CD14-positive monocyte (primary cell): ENCODE measurements at regions not wholly inside any gene's neighbourhood (a gene's known extent, or its start where the extent isn't known, plus 50 kb on each side); places are given as distances from the start of the nearest gene placed in this dataset.

ENCODE experiments used
- DNase-seq, 3 donors: peaks; one replicate each; pipeline ENCODE4 v3.0.0-alpha.2; 2011 to 2022
- H2AFZ ChIP-seq: 2 replicates; pipeline ENCODE4 v1.6.0; 2012; ENCODE audit warnings: mild to moderate bottlenecking, low read depth, low read length, inconsistent platforms; ENCODE audit not compliant: insufficient read depth, poor library complexity, severe bottlenecking
- H3K27ac ChIP-seq, 2 donors: 1 replicate in 1 of 2; 2 replicates in 1 of 2; pipeline ENCODE4 v1.5.1; 2012 to 2013; ENCODE audit warnings: low read length in 2 of 2, control low read depth in 1 of 2, inconsistent platforms in 1 of 2, low read depth in 1 of 2, mild to moderate bottlenecking in 1 of 2
- H3K27me3 ChIP-seq, 2 donors: one replicate each; pipeline versions ENCODE4 v1.6.0 to v1.6.1; 2011 to 2013; ENCODE audit warnings: low read length in 2 of 2; ENCODE audit not compliant: control insufficient read depth in 2 of 2, insufficient read depth in 2 of 2
- H3K36me3 ChIP-seq, 2 donors: replicated peaks in 1 of 2; 1 replicate in 1 of 2; 2 replicates in 1 of 2; pipeline versions ENCODE4 v1.5.1 to v1.6.1; 2012 to 2013; ENCODE audit warnings: low read length in 2 of 2, control low read depth in 1 of 2, inconsistent platforms in 1 of 2, mild to moderate bottlenecking in 1 of 2; ENCODE audit not compliant: insufficient read depth in 2 of 2, control insufficient read depth in 1 of 2
- H3K4me1 ChIP-seq, 2 donors: 1 replicate in 1 of 2; 2 replicates in 1 of 2; pipeline versions ENCODE4 v1.5.1 to v1.6.1; 2012 to 2013; ENCODE audit warnings: low read length in 2 of 2, control low read depth in 1 of 2, inconsistent platforms in 1 of 2, mild to moderate bottlenecking in 1 of 2, moderate library complexity in 1 of 2; ENCODE audit not compliant: insufficient read depth in 2 of 2, control insufficient read depth in 1 of 2
- H3K4me2 ChIP-seq: replicated peaks from 2 replicates; pipeline ENCODE3; 2012; ENCODE audit warnings: low read length, moderate library complexity, mild to moderate bottlenecking; ENCODE audit not compliant: poor library complexity, severe bottlenecking; ENCODE audit errors: extremely low read depth
- H3K4me3 ChIP-seq, 3 experiments: fragments of 200-600 bp in 1 of 3; sonication (generic) in 1 of 3; replicated peaks in 1 of 3; 1 replicate in 2 of 3; 2 replicates in 1 of 3; pipeline ENCODE4 v1.5.1; 2011 to 2013; ENCODE audit warnings: low read length in 3 of 3, mild to moderate bottlenecking in 3 of 3, control low read depth in 2 of 3, low read depth in 2 of 3, inconsistent platforms in 1 of 3, moderate library complexity in 1 of 3
- H3K79me2 ChIP-seq: 2 replicates; pipeline ENCODE4 v1.6.0; 2012; ENCODE audit warnings: mild to moderate bottlenecking, control low read depth, inconsistent platforms, low read length, moderate library complexity; ENCODE audit not compliant: insufficient read depth
- H3K9ac ChIP-seq: 2 replicates; pipeline ENCODE4 v1.6.0; 2017; ENCODE audit warnings: low read length, mild to moderate bottlenecking; ENCODE audit not compliant: insufficient read depth, poor library complexity, severe bottlenecking
- H3K9me3 ChIP-seq, 2 donors: replicated peaks in 1 of 2; 1 replicate in 1 of 2; 2 replicates in 1 of 2; pipeline versions ENCODE4 v1.5.1 to v1.6.1; 2012 to 2013; ENCODE audit warnings: low read length in 2 of 2, control low read depth in 1 of 2; ENCODE audit not compliant: control insufficient read depth in 1 of 2, insufficient read depth in 1 of 2
- H4K20me1 ChIP-seq: 2 replicates; pipeline ENCODE4 v1.6.0; 2012; ENCODE audit warnings: mild to moderate bottlenecking, low read length, control low read depth, moderate library complexity; ENCODE audit not compliant: insufficient read depth
- H3K27ac Mint-ChIP-seq, 7 donors: one replicate each; pipeline ENCODE4 v1.8.0; 2020; ENCODE audit warnings: mild to moderate bottlenecking in 7 of 7, mixed read lengths in 7 of 7, moderate library complexity in 6 of 7, inconsistent platforms in 2 of 7
- H3K27me3 Mint-ChIP-seq, 3 donors: one replicate each; pipeline ENCODE4 v1.8.0; 2021 to 2022; ENCODE audit warnings: low read depth in 3 of 3, mild to moderate bottlenecking in 3 of 3, mixed read lengths in 3 of 3, moderate library complexity in 3 of 3, inconsistent platforms in 1 of 3
- H3K36me3 Mint-ChIP-seq, 2 donors: one replicate each; pipeline ENCODE4 v1.8.0; 2020; ENCODE audit warnings: mixed read lengths in 2 of 2, inconsistent platforms in 1 of 2, mild to moderate bottlenecking in 1 of 2
- H3K4me1 Mint-ChIP-seq: one replicate; pipeline ENCODE4 v1.8.0; 2020; ENCODE audit warnings: mild to moderate bottlenecking, mixed read lengths
- H3K4me3 Mint-ChIP-seq, 2 donors: one replicate each; pipeline ENCODE4 v1.8.0; 2020; ENCODE audit warnings: mild to moderate bottlenecking in 2 of 2, mixed read lengths in 2 of 2, moderate library complexity in 1 of 2
- H3K9me3 Mint-ChIP-seq, 7 donors: one replicate each; pipeline ENCODE4 v1.8.0; 2020 to 2022; ENCODE audit warnings: mixed read lengths in 7 of 7, mild to moderate bottlenecking in 6 of 7, moderate library complexity in 6 of 7, inconsistent platforms in 2 of 7
- WGBS: methylation state at CpG from one replicate; pipeline ENCODE4 v1.1.5; 2013; ENCODE audit warnings: missing lambda C conversion rate; ENCODE audit not compliant: insufficient coverage; 5-methylcytosine and 5-hydroxymethylcytosine counted together
- intact Hi-C, 2 donors: fragments of 100-400 bp; cut with micrococcal nuclease; formaldehyde crosslinking; loops; one replicate each; pipeline versions ENCODE4 v1.15.0 to v1.15.1; 2023
- TF ChIP-seq, protein P1 (sequence below): fragments of 200-600 bp; IDR thresholded peaks from one replicate; pipeline ENCODE4 v1.8.0; 2022; ENCODE audit warnings: antibody characterized with exemption, mild to moderate bottlenecking

GRCh38 chr11:131073167-131073566 lies 156.9 kb upstream of the SNX19 start:
- Histone ChIP-seq H3K27ac (no peak overlapping the region), H4K20me1 (no peaks in the 10 kb centered on the region), H3K36me3 (no peaks in the 10 kb centered on the region), H3K9ac (no peak overlapping the region), H3K4me3 (no peak overlapping the region), H3K9me3 (no peaks in the 10 kb centered on the region), H3K4me2 (no peak overlapping the region), H3K27me3 (no peaks in the 10 kb centered on the region), H3K4me1 (no peaks in the 10 kb centered on the region), H2AFZ (no peak overlapping the region), H3K79me2 (no peaks in the 10 kb centered on the region)
- Mint-ChIP-seq H3K27ac (no peak overlapping the region), H3K4me1 (no peaks in the 10 kb centered on the region), H3K9me3 (peaks cover 0 to 2% (median 0%) of the 10 kb centered on the region in 7 donors), H3K4me3 (no peak overlapping the region), H3K27me3 (peaks cover 0 to 2% (median 2%) of the 10 kb centered on the region in 3 donors), H3K36me3 (no peaks in the 10 kb centered on the region)
- no CpG with 5 or more reads among the region's 2 CpGs for WGBS
- TF ChIP-seq, protein P1, sequence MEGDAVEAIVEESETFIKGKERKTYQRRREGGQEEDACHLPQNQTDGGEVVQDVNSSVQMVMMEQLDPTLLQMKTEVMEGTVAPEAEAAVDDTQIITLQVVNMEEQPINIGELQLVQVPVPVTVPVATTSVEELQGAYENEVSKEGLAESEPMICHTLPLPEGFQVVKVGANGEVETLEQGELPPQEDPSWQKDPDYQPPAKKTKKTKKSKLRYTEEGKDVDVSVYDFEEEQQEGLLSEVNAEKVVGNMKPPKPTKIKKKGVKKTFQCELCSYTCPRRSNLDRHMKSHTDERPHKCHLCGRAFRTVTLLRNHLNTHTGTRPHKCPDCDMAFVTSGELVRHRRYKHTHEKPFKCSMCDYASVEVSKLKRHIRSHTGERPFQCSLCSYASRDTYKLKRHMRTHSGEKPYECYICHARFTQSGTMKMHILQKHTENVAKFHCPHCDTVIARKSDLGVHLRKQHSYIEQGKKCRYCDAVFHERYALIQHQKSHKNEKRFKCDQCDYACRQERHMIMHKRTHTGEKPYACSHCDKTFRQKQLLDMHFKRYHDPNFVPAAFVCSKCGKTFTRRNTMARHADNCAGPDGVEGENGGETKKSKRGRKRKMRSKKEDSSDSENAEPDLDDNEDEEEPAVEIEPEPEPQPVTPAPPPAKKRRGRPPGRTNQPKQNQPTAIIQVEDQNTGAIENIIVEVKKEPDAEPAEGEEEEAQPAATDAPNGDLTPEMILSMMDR, result no peak
- DNase-seq, result no peak
- intact Hi-C loops, result no loop called here

- no peak overlapping the region for H3K9ac ChIP-seq
- no peak overlapping the region for H3K4me3 Mint-ChIP-seq
- peaks cover 0 to 4% (median 2%) of the 10 kb centered on the region in 3 donors for H3K27me3 Mint-ChIP-seq
- no peaks in the 10 kb centered on the region for H3K9me3 ChIP-seq
- H3K4me1 ChIP-seq, result no peaks in the 10 kb centered on the region
- no peaks in the 10 kb centered on the region for H3K27me3 ChIP-seq
- no peak overlapping the region for H3K4me3 ChIP-seq
- TF ChIP-seq, protein P1, result no peak
- no peaks in the 10 kb centered on the region for H4K20me1 ChIP-seq
- no peak overlapping the region for H2AFZ ChIP-seq
- no peaks in the 10 kb centered on the region for H3K36me3 Mint-ChIP-seq
- no peak for DNase-seq
- H3K27ac Mint-ChIP-seq, result no peak overlapping the region
- peaks cover 0 to 2% (median 0%) of the 10 kb centered on the region in 7 donors for H3K9me3 Mint-ChIP-seq
- intact Hi-C loops, result no loop called here
- no peak overlapping the region for H3K27ac ChIP-seq
- H3K36me3 ChIP-seq, result no peaks in the 10 kb centered on the region
- WGBS, result no CpG with 5 or more reads among the region's 3 CpGs
- H3K79me2 ChIP-seq, result no peaks in the 10 kb centered on the region
- no peaks in the 10 kb centered on the region for H3K4me1 Mint-ChIP-seq
- no peak overlapping the region for H3K4me2 ChIP-seq
Observed at GRCh38 chr11:131074573-131074972, 158.3 kb upstream of the SNX19 start.
